Neural cell (in vitro differentiated cells): ENCODE measurements at regions not wholly inside any gene's neighbourhood (a gene's known extent, or its start where the extent isn't known, plus 50 kb on each side); places are given as distances from the start of the nearest gene placed in this dataset.

Source experiments
- EZH2 ChIP-seq: fragments of 200-600, 300-800 bp; shearing (Covaris generic), sonication (generic); IDR thresholded peaks from 2 replicates; pipeline ENCODE4 v1.6.1; 2014; ENCODE audit warnings: antibody characterized with exemption, low read length, borderline replicate concordance, mild to moderate bottlenecking; ENCODE audit not compliant: insufficient read depth, poor library complexity, severe bottlenecking
- POLR2AphosphoS5 ChIP-seq: IDR thresholded peaks from 2 replicates; pipeline ENCODE4 v1.6.1; 2012
- TAF1 ChIP-seq: IDR thresholded peaks from 2 replicates; pipeline ENCODE4 v1.6.1; 2012; ENCODE audit warnings: low read depth
- TF ChIP-seq, protein P1 (sequence below): fragments of 450-650 bp; IDR thresholded peaks from 2 replicates; pipeline ENCODE4 v1.5.1; 2014; ENCODE audit warnings: antibody characterized with exemption, mild to moderate bottlenecking, moderate library complexity; ENCODE audit not compliant: poor library complexity, severe bottlenecking

DNA sequence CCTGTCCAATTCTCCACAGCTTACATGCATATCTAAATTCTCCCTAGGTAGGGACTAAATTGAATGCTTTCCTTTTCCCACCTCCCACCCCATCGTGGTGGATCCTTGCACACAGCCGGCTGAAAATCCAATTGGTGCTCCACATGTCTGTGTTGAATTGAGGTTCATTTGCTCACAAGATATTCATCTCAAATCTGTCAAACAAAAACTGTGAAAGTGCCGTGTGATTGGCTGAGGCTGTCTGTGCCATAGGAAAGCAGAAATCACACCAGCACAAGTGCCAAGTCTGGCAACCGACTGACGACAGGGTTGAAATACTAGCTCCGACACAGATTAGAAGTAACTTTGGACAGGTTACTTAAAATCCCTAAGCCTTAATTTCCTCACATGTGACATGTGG, 823.3 kb downstream of the TDRD15 start:
- TF ChIP-seq, protein P1, sequence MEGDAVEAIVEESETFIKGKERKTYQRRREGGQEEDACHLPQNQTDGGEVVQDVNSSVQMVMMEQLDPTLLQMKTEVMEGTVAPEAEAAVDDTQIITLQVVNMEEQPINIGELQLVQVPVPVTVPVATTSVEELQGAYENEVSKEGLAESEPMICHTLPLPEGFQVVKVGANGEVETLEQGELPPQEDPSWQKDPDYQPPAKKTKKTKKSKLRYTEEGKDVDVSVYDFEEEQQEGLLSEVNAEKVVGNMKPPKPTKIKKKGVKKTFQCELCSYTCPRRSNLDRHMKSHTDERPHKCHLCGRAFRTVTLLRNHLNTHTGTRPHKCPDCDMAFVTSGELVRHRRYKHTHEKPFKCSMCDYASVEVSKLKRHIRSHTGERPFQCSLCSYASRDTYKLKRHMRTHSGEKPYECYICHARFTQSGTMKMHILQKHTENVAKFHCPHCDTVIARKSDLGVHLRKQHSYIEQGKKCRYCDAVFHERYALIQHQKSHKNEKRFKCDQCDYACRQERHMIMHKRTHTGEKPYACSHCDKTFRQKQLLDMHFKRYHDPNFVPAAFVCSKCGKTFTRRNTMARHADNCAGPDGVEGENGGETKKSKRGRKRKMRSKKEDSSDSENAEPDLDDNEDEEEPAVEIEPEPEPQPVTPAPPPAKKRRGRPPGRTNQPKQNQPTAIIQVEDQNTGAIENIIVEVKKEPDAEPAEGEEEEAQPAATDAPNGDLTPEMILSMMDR: no peak
- TF ChIP-seq EZH2 (no peak), POLR2AphosphoS5 (no peak), TAF1 (no peak)
